Activated naive CD8-positive, alpha-beta T cell treated with anti-CD3 and anti-CD28 coated beads, Interleukin-2, amount 50 U/mL, for 16 hours (primary cell): ENCODE measurements at regions not wholly inside any gene's neighbourhood (a gene's known extent, or its start where the extent isn't known, plus 50 kb on each side); places are given as distances from the start of the nearest gene placed in this dataset.
"Not testable (repeated sequence)": the region's sequence is repeated elsewhere in the genome, so short reads cannot be mapped to it uniquely, and the experiment has no call there.

Experiments
- DNase-seq: peaks from one replicate; pipeline ENCODE4 v3.0.0-alpha.2; 2020; ENCODE audit warnings: low read depth, low spot score

- DNase-seq: no peak
These were observed 105.1 kb upstream of the BCL6 start for GRCh38 chr3:187850258-187850921.

GRCh38 chr3:187852842-187853730, 107.8 kb upstream of the BCL6 start:
- DNase-seq: no peak

- no peak for DNase-seq
These were observed 109.9 kb upstream of the BCL6 start for GRCh38 chr3:187855131-187855530.

GRCh38 chr3:187856555-187856954, 111.3 kb upstream of the BCL6 start:
- no peak for DNase-seq

GRCh38 chr3:187858041-187858440, 112.8 kb upstream of the BCL6 start:
- DNase-seq: no peak

GRCh38 chr3:187858711-187859110, 113.4 kb upstream of the BCL6 start:
- DNase-seq: no peak

GRCh38 chr3:187862701-187863277, 117.5 kb upstream of the BCL6 start:
- DNase-seq: not testable (repeated sequence)

- no peak for DNase-seq
These were observed 125.3 kb upstream of the BCL6 start for GRCh38 chr3:187870360-187871203.

- no peak for DNase-seq
These were observed 125.9 kb upstream of the BCL6 start for GRCh38 chr3:187871204-187871591.

- DNase-seq: no peak
These were observed 126.6 kb upstream of the BCL6 start for GRCh38 chr3:187871848-187872247.

GRCh38 chr3:187873843-187874242, 128.6 kb upstream of the BCL6 start:
- DNase-seq: no peak

- no peak for DNase-seq
These were observed 130.6 kb upstream of the BCL6 start for GRCh38 chr3:187875863-187876262.

GRCh38 chr3:187878772-187879518, 133.7 kb upstream of the BCL6 start:
- DNase-seq: no peak

GRCh38 chr3:187880441-187880840, 135.2 kb upstream of the BCL6 start:
- DNase-seq: no peak

- DNase-seq: no peak
These were observed 135.6 kb upstream of the BCL6 start for GRCh38 chr3:187880851-187881250.

- no peak for DNase-seq
These were observed 143.4 kb upstream of the BCL6 start for GRCh38 chr3:187888701-187889100.

- DNase-seq: no peak
These were observed 143.8 kb upstream of the BCL6 start for GRCh38 chr3:187889106-187889505.

GRCh38 chr3:187889601-187890404, 144.5 kb upstream of the BCL6 start:
- DNase-seq: no peak

- DNase-seq: not testable (repeated sequence)
These were observed 145.1 kb upstream of the BCL6 start for GRCh38 chr3:187890405-187890752.

GRCh38 chr3:187896646-187897045, 151.4 kb upstream of the BCL6 start:
- DNase-seq: no peak
